ENCODE measurements at regions not wholly inside any gene's neighbourhood (a gene's known extent, or its start where the extent isn't known, plus 50 kb on each side); places are given as distances from the start of the nearest gene placed in this dataset.

GRCh38 chr22:19638282-19639015 lies 75.9 kb upstream of the SEPTIN5 start:
- no peak for DNase-seq (ENCODE audit: insufficient read length, low spot score)
- FAIRE-seq: no peak

GRCh38 chr22:19639610-19640135 lies 74.6 kb upstream of the SEPTIN5 start:
- DNase-seq (ENCODE audit: insufficient read length, low spot score): no peak
- FAIRE-seq: no peak

- no peak for DNase-seq (ENCODE audit: insufficient read length, low spot score)
- FAIRE-seq: no peak
Measured at GRCh38 chr22:19640306-19640705, 74.0 kb upstream of the SEPTIN5 start.

- FAIRE-seq (no peak), DNase-seq (ENCODE audit: insufficient read length, low spot score) (no peak)
Measured at GRCh38 chr22:19641254-19641982, 72.9 kb upstream of the SEPTIN5 start.

GRCh38 chr22:19641983-19642451 lies 72.3 kb upstream of the SEPTIN5 start:
- no peak for FAIRE-seq
- DNase-seq (ENCODE audit: insufficient read length, low spot score): no peak

- DNase-seq (ENCODE audit: insufficient read length, low spot score): no peak
- no peak for FAIRE-seq
Measured at GRCh38 chr22:19643448-19644313, 70.6 kb upstream of the SEPTIN5 start.

GRCh38 chr22:19644314-19645223 lies 69.7 kb upstream of the SEPTIN5 start:
- no peak for DNase-seq (ENCODE audit: insufficient read length, low spot score)
- FAIRE-seq: no peak

GRCh38 chr22:19645391-19645790 lies 68.9 kb upstream of the SEPTIN5 start:
- no peak for FAIRE-seq
- no peak for DNase-seq (ENCODE audit: insufficient read length, low spot score)

GRCh38 chr22:19645905-19646304 lies 68.4 kb upstream of the SEPTIN5 start:
- FAIRE-seq (no peak), DNase-seq (ENCODE audit: insufficient read length, low spot score) (no peak)

- no peak for FAIRE-seq
- no peak for DNase-seq (ENCODE audit: insufficient read length, low spot score)
Measured at GRCh38 chr22:19646383-19646782, 67.9 kb upstream of the SEPTIN5 start.

GRCh38 chr22:19648419-19648929 lies 65.8 kb upstream of the SEPTIN5 start:
- no peak for DNase-seq (ENCODE audit: insufficient read length, low spot score)
- FAIRE-seq: no peak

GRCh38 chr22:19652316-19652715 lies 62.0 kb upstream of the SEPTIN5 start:
- no peak for DNase-seq (ENCODE audit: insufficient read length, low spot score)
- FAIRE-seq: no peak

GRCh38 chr22:19654338-19654987 lies 59.8 kb upstream of the SEPTIN5 start:
- no peak for FAIRE-seq
- no peak for DNase-seq (ENCODE audit: insufficient read length, low spot score)

- FAIRE-seq (no peak), DNase-seq (ENCODE audit: insufficient read length, low spot score) (no peak)
Measured at GRCh38 chr22:19655399-19655798, 58.9 kb upstream of the SEPTIN5 start.

- DNase-seq (ENCODE audit: insufficient read length, low spot score) (no peak), FAIRE-seq (no peak)
Measured at GRCh38 chr22:19656541-19657251, 57.6 kb upstream of the SEPTIN5 start.

- no peak for DNase-seq (ENCODE audit: insufficient read length, low spot score)
- no peak for FAIRE-seq
Measured at GRCh38 chr22:19657252-19658056, 56.8 kb upstream of the SEPTIN5 start.

- FAIRE-seq: no peak
- no peak for DNase-seq (ENCODE audit: insufficient read length, low spot score)
Measured at GRCh38 chr22:19658057-19658966, 56.0 kb upstream of the SEPTIN5 start.
